IMR-90 (cell line): ENCODE measurements at regions not wholly inside any gene's neighbourhood (a gene's known extent, or its start where the extent isn't known, plus 50 kb on each side); places are given as distances from the start of the nearest gene placed in this dataset.

Source experiments
- ATAC-seq: fragments of 200-7000 bp; cut with Tn5 transposase; 2 replicates; pipeline ENCODE4 v1.9.1; 2020; ENCODE audit warnings: low read depth, mild to moderate bottlenecking, moderate library complexity
- BruUV-seq: library from RNA; stranded (reverse); fragments of 400-500 nt; replicated peaks from 2 replicates; lab custom pipeline; 2021; lab: Mats Ljungman, UMichigan
- CTCF ChIA-PET: fragments of 300-600 bp; formaldehyde crosslinking; extraction: SDS; loops from one replicate; lab custom pipeline; 2021; ENCODE audit warnings: antibody characterized with exemption; lab: Yijun Ruan, JAX
- POLR2A ChIA-PET: fragments of 300-600 bp; sonication (Branson Sonifier 250); formaldehyde crosslinking; loops from one replicate; lab custom pipeline; 2022; ENCODE audit warnings: antibody characterized with exemption; ENCODE audit not compliant: unreplicated experiment; lab: Charles Lee
- DNase-seq: peaks from one replicate; pipeline ENCODE4 v3.0.0; 2013
- H2AFZ ChIP-seq: replicated peaks from 2 replicates; pipeline ENCODE3; 2013; ENCODE audit warnings: low read length, mild to moderate bottlenecking; ENCODE audit not compliant: poor library complexity
- H2AK5ac ChIP-seq: 2 replicates; pipeline ENCODE4 v1.6.1; 2013; ENCODE audit warnings: low read depth, low read length, inconsistent platforms
- H2AK9ac ChIP-seq: replicated peaks from 2 replicates; pipeline ENCODE3; 2013; ENCODE audit warnings: mild to moderate bottlenecking, low read depth, low read length, moderate library complexity; ENCODE audit not compliant: poor library complexity
- H2BK120ac ChIP-seq: 2 replicates; pipeline ENCODE4 v1.6.1; 2013; ENCODE audit warnings: low read depth, low read length, inconsistent platforms
- H2BK15ac ChIP-seq: 3 replicates; pipeline ENCODE4 v1.6.1; 2013; ENCODE audit warnings: low read depth, low read length, inconsistent platforms
- H2BK20ac ChIP-seq: 2 replicates; pipeline ENCODE4 v1.6.1; 2013; ENCODE audit warnings: low read depth, mild to moderate bottlenecking, inconsistent platforms, low read length, moderate library complexity
- H2BK5ac ChIP-seq: 2 replicates; pipeline ENCODE4 v1.6.1; 2013; ENCODE audit warnings: mild to moderate bottlenecking, low read depth, low read length, inconsistent platforms; ENCODE audit not compliant: poor library complexity, severe bottlenecking
- H3K14ac ChIP-seq: replicated peaks from 2 replicates; pipeline ENCODE4 v1.6.1; 2013; ENCODE audit warnings: low read depth, low read length, inconsistent platforms
- H3K18ac ChIP-seq: 2 replicates; pipeline ENCODE4 v1.6.1; 2013; ENCODE audit warnings: low read depth, low read length, control low read depth
- H3K23ac ChIP-seq: 2 replicates; pipeline ENCODE4 v1.6.1; 2013; ENCODE audit warnings: low read depth, low read length, inconsistent platforms
- H3K27ac ChIP-seq: 2 replicates; pipeline ENCODE4 v1.5.1; 2013; ENCODE audit warnings: mild to moderate bottlenecking, control low read depth, low read length; ENCODE audit not compliant: insufficient read depth
- H3K27me3 ChIP-seq: 2 replicates; pipeline ENCODE4 v1.6.1; 2013; ENCODE audit warnings: low read length; ENCODE audit not compliant: control insufficient read depth, insufficient read depth
- H3K36me3 ChIP-seq: 2 replicates; pipeline ENCODE4 v1.6.1; 2013; ENCODE audit warnings: low read length, mixed read lengths; ENCODE audit not compliant: control insufficient read depth, insufficient read depth
- H3K4ac ChIP-seq: 2 replicates; pipeline ENCODE4 v1.6.1; 2013; ENCODE audit warnings: low read depth, low read length, inconsistent platforms
- H3K4me1 ChIP-seq: 2 replicates; pipeline ENCODE4 v1.6.1; 2013; ENCODE audit warnings: low read length, mixed read lengths; ENCODE audit not compliant: control insufficient read depth, insufficient read depth
- H3K4me2 ChIP-seq: 2 replicates; pipeline ENCODE4 v1.6.1; 2013; ENCODE audit warnings: low read depth, mild to moderate bottlenecking, control low read depth, low read length, moderate library complexity
- H3K4me3 ChIP-seq: 2 replicates; pipeline ENCODE4 v1.5.1; 2013; ENCODE audit warnings: low read depth, mild to moderate bottlenecking, control low read depth, low read length, moderate library complexity; ENCODE audit not compliant: insufficient read depth
- H3K56ac ChIP-seq: 2 replicates; pipeline ENCODE4 v1.6.1; 2013; ENCODE audit warnings: low read length, inconsistent platforms; ENCODE audit not compliant: insufficient read depth; ENCODE audit errors: extremely low read depth
- H3K79me1 ChIP-seq, 2 experiments: 2 replicates each; pipeline ENCODE4 v1.6.1; 2013; ENCODE audit warnings: low read length in 2 of 2, inconsistent platforms in 1 of 2, low read depth in 1 of 2
- H3K9ac ChIP-seq: 2 replicates; pipeline ENCODE4 v1.6.1; 2013; ENCODE audit warnings: low read depth, low read length, control low read depth
- H3K9me1 ChIP-seq: 2 replicates; pipeline ENCODE4 v1.6.1; 2013; ENCODE audit warnings: low read length, inconsistent platforms; ENCODE audit not compliant: insufficient read depth
- H3K9me3 ChIP-seq: 2 replicates; pipeline ENCODE4 v1.6.1; 2013; ENCODE audit warnings: low read length; ENCODE audit not compliant: control insufficient read depth, insufficient read depth
- H4K20me1 ChIP-seq: 2 replicates; pipeline ENCODE4 v1.6.1; 2013; ENCODE audit warnings: low read length, inconsistent platforms; ENCODE audit not compliant: insufficient read depth
- H4K5ac ChIP-seq: 2 replicates; pipeline ENCODE4 v1.6.1; 2013; ENCODE audit warnings: mild to moderate bottlenecking, low read depth, low read length, control low read depth
- H4K8ac ChIP-seq, 2 experiments: 2 replicates each; pipeline ENCODE4 v1.6.1; 2013; ENCODE audit warnings: low read depth in 2 of 2, low read length in 2 of 2, control low read depth in 1 of 2, inconsistent platforms in 1 of 2
- H4K91ac ChIP-seq: 2 replicates; pipeline ENCODE4 v1.6.1; 2013; ENCODE audit warnings: low read depth, low read length, inconsistent platforms; ENCODE audit not compliant: insufficient read depth
- MAFK ChIP-seq: IDR thresholded peaks from 2 replicates; pipeline ENCODE4 v1.6.1; 2012; ENCODE audit warnings: low read depth, low read length, improper control_type of control experiment
- MAZ ChIP-seq: IDR thresholded peaks from 2 replicates; pipeline ENCODE4 v1.6.1; 2012; ENCODE audit warnings: low read depth, mild to moderate bottlenecking, low read length, improper control_type of control experiment, moderate library complexity, borderline replicate concordance
- SMC3 ChIP-seq: fragments of 150-350 bp; IDR thresholded peaks from 2 replicates; pipeline ENCODE4 v1.6.1; 2016; ENCODE audit warnings: low read depth, mild to moderate bottlenecking, antibody characterized with exemption, low read length, moderate library complexity
- USF2 ChIP-seq: fragments of 150-350 bp; IDR thresholded peaks from 2 replicates; pipeline ENCODE4 v1.6.1; 2017; ENCODE audit warnings: mild to moderate bottlenecking, antibody characterized with exemption, low read length, low read depth
- WGBS, 2 experiments: methylation state at CpG; one replicate each; pipeline versions ENCODE4 v1.1.5 to v1.1.7; 2013; ENCODE audit warnings: missing lambda C conversion rate in 2 of 2; ENCODE audit not compliant: insufficient read length in 1 of 2; ENCODE audit errors: extremely low coverage in 2 of 2; 5-methylcytosine and 5-hydroxymethylcytosine counted together
- dilution Hi-C: fragments of 300-500 bp; cut with HindIII; formaldehyde crosslinking; loops from one replicate; pipeline ENCODE4 v1.14.3; 2018; ENCODE audit warnings: low sequenced_read_pairs; ENCODE audit not compliant: unreplicated experiment
- in situ Hi-C: fragments of 300-500 bp; cut with MboI; formaldehyde crosslinking; loops from 3 replicates; pipeline ENCODE4 v1.14.3; 2019; ENCODE audit warnings: low sequenced_read_pairs, inconsistent platforms, mixed read lengths
- intact Hi-C: fragments of 100-400 bp; cut with micrococcal nuclease; formaldehyde crosslinking; loops from 2 replicates; pipeline ENCODE4 v1.10.0; 2022

- DNase-seq (no peak), ATAC-seq (no peak)
- no CpG with 5 or more reads among the region's 3 CpGs for WGBS, 2 experiments
- H3K14ac ChIP-seq, result 0 out of 2 replicates have a peak overlapping the region, but pooled peaks have one; percentile 36
- H3K79me1 ChIP-seq, result no peaks in the 10 kb centered on the region
- H3K27me3 ChIP-seq, result no peaks in the 10 kb centered on the region
- CTCF ChIA-PET, result interaction anchor here (1.0 kb wide), 1 partner anchor 8 kb away, joined by 5 read pairs; no protein-coding TSS in a partner anchor
- dilution Hi-C loops (no loop called here), intact Hi-C loops (no loop called here), in situ Hi-C loops (no loop called here)
- H3K9me1 ChIP-seq, result no peaks in the 10 kb centered on the region
- no peak overlapping the region for H2AK9ac ChIP-seq
- H3K18ac ChIP-seq, result no peak overlapping the region
- H4K8ac ChIP-seq, result peak overlapping the region in 1 of 2 experiments; percentile 40; a peak in 1 of 4 replicates
- H3K36me3 ChIP-seq, result no peaks in the 10 kb centered on the region
- no peak overlapping the region for H4K5ac ChIP-seq
- H3K4me3 ChIP-seq, result no peak overlapping the region
- H2AK5ac ChIP-seq, result no peak overlapping the region
- no peak overlapping the region for H3K4me2 ChIP-seq
- H4K91ac ChIP-seq, result no peak overlapping the region
- POLR2A ChIA-PET, result no interaction called here
- TF ChIP-seq USF2 (no peak), SMC3 (no peak), MAZ (no peak), MAFK (no peak)
- BruUV-seq, result no TSS peak
- peak overlapping the region; percentile 62 for H2AFZ ChIP-seq
- no peak overlapping the region for H2BK15ac ChIP-seq
- no peak overlapping the region for H2BK20ac ChIP-seq
- H3K9me3 ChIP-seq, result no peaks in the 10 kb centered on the region
- no peak overlapping the region for H3K4ac ChIP-seq
- no peak overlapping the region for H3K56ac ChIP-seq
- H2BK5ac ChIP-seq, result no peak overlapping the region
- H3K23ac ChIP-seq, result no peak overlapping the region
- H4K20me1 ChIP-seq, result no peaks in the 10 kb centered on the region
- H3K9ac ChIP-seq, result no peak overlapping the region
- no peak overlapping the region for H2BK120ac ChIP-seq
- H3K27ac ChIP-seq, result no peak overlapping the region
- H3K4me1 ChIP-seq, result no peaks in the 10 kb centered on the region
Measured at GRCh38 chr11:121777056-121777455, 324.3 kb upstream of the SORL1-AS1 start.
